ENCODE measurements at regions not wholly inside any gene's neighbourhood (a gene's known extent, or its start where the extent isn't known, plus 50 kb on each side); places are given as distances from the start of the nearest gene placed in this dataset.
A peak's percentile ranks its signal among the peaks of the same experiment; 100 is the strongest.

GRCh38 chr3:51619983-51620382, 51.1 kb upstream of the TEX264 start:
- CTCF ChIA-PET = interaction anchor here (1.2 kb wide), 1 partner anchor 62 kb away, joined by 4 read pairs; no protein-coding TSS in a partner anchor
- ATAC-seq = no peak
- Mint-ChIP-seq H3K4me3 (no peak overlapping the region), H3K36me3 (ENCODE audit: low read depth) (no peaks in the 10 kb centered on the region), H3K27ac (peak overlapping the region; percentile 4), H3K27me3 (ENCODE audit: low read depth) (no peaks in the 10 kb centered on the region), H3K4me1 (ENCODE audit: low read depth) (peaks cover 10% of the 10 kb centered on the region), H3K9me3 (ENCODE audit: insufficient read depth) (no peaks in the 10 kb centered on the region)
- DNase-seq = no peak
- POLR2A ChIA-PET = no interaction called here

GRCh38 chr3:51620543-51620942, 50.5 kb upstream of the TEX264 start:
- Mint-ChIP-seq H3K27ac (no peak overlapping the region), H3K27me3 (ENCODE audit: low read depth) (no peaks in the 10 kb centered on the region), H3K4me3 (no peak overlapping the region), H3K9me3 (ENCODE audit: insufficient read depth) (no peaks in the 10 kb centered on the region), H3K36me3 (ENCODE audit: low read depth) (no peaks in the 10 kb centered on the region), H3K4me1 (ENCODE audit: low read depth) (peaks cover 9% of the 10 kb centered on the region)
- POLR2A ChIA-PET = no interaction called here
- ATAC-seq (no peak), DNase-seq (no peak)
- CTCF ChIA-PET = interaction anchor here (1.2 kb wide), 1 partner anchor 62 kb away, joined by 4 read pairs; no protein-coding TSS in a partner anchor

GRCh38 chr3:51621091-51621892, 49.8 kb upstream of the TEX264 start:
- H3K4me1 Mint-ChIP-seq (ENCODE audit: low read depth) = peaks cover 9% of the 10 kb centered on the region
- CTCF ChIA-PET = interaction anchor here (1.2 kb wide), 1 partner anchor 61 kb away, joined by 4 read pairs; no protein-coding TSS in a partner anchor
- H3K27me3 Mint-ChIP-seq (ENCODE audit: low read depth) = no peaks in the 10 kb centered on the region
- DNase-seq = no peak
- ATAC-seq = no peak
- H3K36me3 Mint-ChIP-seq (ENCODE audit: low read depth) = no peaks in the 10 kb centered on the region
- POLR2A ChIA-PET = no interaction called here
- H3K9me3 Mint-ChIP-seq (ENCODE audit: insufficient read depth) = no peaks in the 10 kb centered on the region
- no peak overlapping the region for H3K4me3 Mint-ChIP-seq
- H3K27ac Mint-ChIP-seq = no peak overlapping the region

Measured in activated CD8-positive, alpha-beta T cell treated with anti-CD3 and anti-CD28 coated beads, Interleukin-2, amount 10 ng/mL, durations not matched to agents 7 days and 5 days (primary cell).